Tibial nerve (tissue), 4 donors: ENCODE measurements at regions not wholly inside any gene's neighbourhood (a gene's known extent, or its start where the extent isn't known, plus 50 kb on each side); places are given as distances from the start of the nearest gene placed in this dataset.

Source experiments
- DNase-seq, 2 donors: peaks; one replicate each; pipeline ENCODE4 v3.0.0-alpha.2; 2019; ENCODE audit warnings: low spot score in 2 of 2
- H3K27ac ChIP-seq, 4 donors: fragments of 200-600 bp; sonication (generic) in 3 of 4; one replicate each; pipeline ENCODE4 v1.5.1; 2017 to 2019; ENCODE audit warnings: mild to moderate bottlenecking in 1 of 4
- H3K27me3 ChIP-seq, 2 donors: fragments of 200-600 bp; sonication (generic) in 1 of 2; one replicate each; pipeline versions ENCODE4 v1.5.1 to v1.6.0; 2017 to 2019
- H3K36me3 ChIP-seq, 3 donors: fragments of 200-600 bp; sonication (generic); one replicate each; pipeline ENCODE4 v1.5.1; 2018 to 2019
- H3K4me1 ChIP-seq, 4 donors: fragments of 200-600 bp; sonication (generic) in 3 of 4; one replicate each; pipeline ENCODE4 v1.5.1; 2017 to 2019
- H3K4me3 ChIP-seq, 4 donors: fragments of 200-600 bp; sonication (generic) in 3 of 4; one replicate each; pipeline ENCODE4 v1.5.1; 2017 to 2019; ENCODE audit warnings: mild to moderate bottlenecking in 1 of 4, moderate library complexity in 1 of 4
- H3K9me3 ChIP-seq, 4 donors: fragments of 200-600 bp; sonication (generic) in 3 of 4; one replicate each; pipeline ENCODE4 v1.5.1; 2017 to 2019
- EP300 ChIP-seq, 2 donors: sonication (generic); formaldehyde crosslinking; IDR thresholded peaks; one replicate each; pipeline ENCODE4 v1.6.1; 2017; ENCODE audit warnings: antibody characterized with exemption in 2 of 2, mild to moderate bottlenecking in 1 of 2
- POLR2A ChIP-seq, 2 donors: fragments of 450-650 bp; IDR thresholded peaks; one replicate each; pipeline ENCODE4 v1.6.1; 2017; ENCODE audit warnings: antibody characterized with exemption in 2 of 2, mild to moderate bottlenecking in 2 of 2, moderate library complexity in 2 of 2
- WGBS, 2 donors: methylation state at CpG; one replicate each; pipeline ENCODE4 v1.1.5; 2018; 5-methylcytosine and 5-hydroxymethylcytosine counted together
- TF ChIP-seq, protein P1 (sequence below), 5 experiments: fragments of 200-600 bp in 3 of 5; fragments of 450-650 bp in 2 of 5; sonication (generic) in 3 of 5; IDR thresholded peaks; one replicate each; pipeline ENCODE4 v1.5.1; 2016 to 2019; ENCODE audit warnings: antibody characterized with exemption in 5 of 5, mild to moderate bottlenecking in 3 of 5, moderate library complexity in 2 of 5

DNA sequence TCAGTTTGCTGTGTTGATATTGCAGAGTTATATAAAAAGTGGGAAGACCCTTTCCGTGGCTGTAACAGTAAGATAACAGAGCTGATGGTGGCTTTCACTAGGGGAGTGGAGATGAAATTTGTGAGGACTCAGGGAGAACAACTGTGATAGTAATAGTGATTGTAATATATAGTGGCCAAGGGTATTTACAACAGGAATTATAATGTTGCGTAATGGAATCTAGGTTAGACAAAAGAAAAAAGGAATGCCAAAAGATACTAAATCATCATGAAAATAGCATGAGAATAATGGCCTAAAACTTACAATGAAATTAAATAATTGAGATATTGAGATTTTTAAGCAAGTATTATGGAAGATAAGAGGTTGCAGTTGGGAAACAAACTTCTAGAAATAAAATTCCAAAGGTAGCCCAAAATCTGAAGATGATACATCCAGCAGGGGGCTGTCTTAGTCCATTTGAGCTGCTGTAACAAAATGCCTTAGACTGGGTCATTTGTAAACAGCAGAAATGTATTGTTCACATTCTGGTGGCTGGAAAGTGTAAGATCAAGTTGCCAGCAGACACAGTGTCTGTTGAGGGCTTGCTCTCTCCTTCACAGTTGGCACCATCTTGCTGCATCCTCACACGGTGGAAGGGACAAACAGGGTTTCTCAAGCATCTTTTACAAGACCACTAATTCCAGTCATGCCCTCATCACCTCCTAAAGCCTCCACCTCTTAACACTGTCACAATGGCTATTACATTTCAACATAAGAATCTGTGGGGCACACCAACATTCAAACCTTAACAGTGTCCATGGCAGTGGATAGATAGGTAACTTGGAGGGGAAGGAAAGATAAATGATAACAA lies 711.2 kb downstream of the MRPL39 start:
- Histone ChIP-seq H3K9me3 (no peaks in the 10 kb centered on the region), H3K27me3 (no peaks in the 10 kb centered on the region), H3K27ac (no peak overlapping the region), H3K4me1 (peaks cover 0 to 4% (median 0%) of the 10 kb centered on the region in 4 donors), H3K36me3 (no peaks in the 10 kb centered on the region), H3K4me3 (no peak overlapping the region)
- peak in 1 of 2 donors; percentile 9 for DNase-seq
- WGBS, 2 donors, result 66 to 76% methylated on average over 3 of the region's 3 CpGs
- TF ChIP-seq EP300 (IDR thresholded peaks at IDR 0.05), result no peak
- TF ChIP-seq, protein P1, sequence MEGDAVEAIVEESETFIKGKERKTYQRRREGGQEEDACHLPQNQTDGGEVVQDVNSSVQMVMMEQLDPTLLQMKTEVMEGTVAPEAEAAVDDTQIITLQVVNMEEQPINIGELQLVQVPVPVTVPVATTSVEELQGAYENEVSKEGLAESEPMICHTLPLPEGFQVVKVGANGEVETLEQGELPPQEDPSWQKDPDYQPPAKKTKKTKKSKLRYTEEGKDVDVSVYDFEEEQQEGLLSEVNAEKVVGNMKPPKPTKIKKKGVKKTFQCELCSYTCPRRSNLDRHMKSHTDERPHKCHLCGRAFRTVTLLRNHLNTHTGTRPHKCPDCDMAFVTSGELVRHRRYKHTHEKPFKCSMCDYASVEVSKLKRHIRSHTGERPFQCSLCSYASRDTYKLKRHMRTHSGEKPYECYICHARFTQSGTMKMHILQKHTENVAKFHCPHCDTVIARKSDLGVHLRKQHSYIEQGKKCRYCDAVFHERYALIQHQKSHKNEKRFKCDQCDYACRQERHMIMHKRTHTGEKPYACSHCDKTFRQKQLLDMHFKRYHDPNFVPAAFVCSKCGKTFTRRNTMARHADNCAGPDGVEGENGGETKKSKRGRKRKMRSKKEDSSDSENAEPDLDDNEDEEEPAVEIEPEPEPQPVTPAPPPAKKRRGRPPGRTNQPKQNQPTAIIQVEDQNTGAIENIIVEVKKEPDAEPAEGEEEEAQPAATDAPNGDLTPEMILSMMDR (IDR thresholded peaks at IDR 0.05), result peak in 4 of 5 experiments; percentile 22 to 47 (median 24)

DNA sequence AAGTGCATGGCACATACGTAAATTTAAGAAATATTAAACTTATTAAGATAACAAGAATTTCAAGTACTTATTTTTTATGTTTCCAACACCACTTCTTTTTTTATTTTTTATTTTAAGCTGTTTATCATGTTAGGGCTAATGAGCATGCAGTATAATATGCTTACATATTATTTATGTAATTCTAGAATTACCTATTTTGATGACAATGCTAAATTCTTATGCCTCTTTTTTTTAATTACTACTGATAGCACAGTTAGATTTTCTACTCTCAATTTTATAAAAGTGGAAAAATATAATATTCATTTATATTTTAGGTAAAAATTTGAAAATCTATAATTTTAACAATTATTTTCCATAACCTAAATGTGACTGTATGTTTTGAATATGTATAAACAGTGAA lies 713.0 kb downstream of the MRPL39 start:
- H3K27me3 ChIP-seq, result no peaks in the 10 kb centered on the region
- H3K4me1 ChIP-seq, result peaks cover 0 to 4% (median 0%) of the 10 kb centered on the region in 4 donors
- WGBS, 2 donors, result 93 to 96% methylated on average over 1 of the region's 1 CpG
- H3K9me3 ChIP-seq, result no peaks in the 10 kb centered on the region
- no peaks in the 10 kb centered on the region for H3K36me3 ChIP-seq
- no peak overlapping the region for H3K4me3 ChIP-seq
- TF ChIP-seq EP300 (IDR thresholded peaks at IDR 0.05), result no peak
- no peak for TF ChIP-seq POLR2A (IDR thresholded peaks at IDR 0.05)
- TF ChIP-seq, protein P1 (IDR thresholded peaks at IDR 0.05), result no peak
- DNase-seq, result no peak
- no peak overlapping the region for H3K27ac ChIP-seq

DNA sequence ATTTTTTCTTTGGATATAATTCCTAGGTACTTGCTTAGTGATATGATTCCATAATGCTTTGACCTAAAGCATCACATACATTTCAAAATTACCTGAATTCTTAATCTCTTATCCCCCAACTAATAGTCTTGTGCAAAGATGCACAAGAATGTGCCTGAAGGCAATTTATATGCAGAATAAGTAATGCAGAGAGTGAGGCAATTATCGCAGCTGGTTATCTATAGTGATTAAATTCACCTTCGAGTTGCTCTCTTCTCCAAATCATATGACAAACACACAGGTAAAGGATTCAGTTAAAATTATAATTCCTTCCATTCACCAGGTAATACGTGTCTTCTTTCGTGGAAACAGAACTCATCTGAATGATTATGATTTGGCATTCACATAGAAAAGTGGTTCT lies 717.3 kb downstream of the MRPL39 start:
- 91 to 92% methylated on average over 4 of the region's 4 CpGs for WGBS, 2 donors
- H3K27me3 ChIP-seq, result no peaks in the 10 kb centered on the region
- H3K4me1 ChIP-seq, result no peaks in the 10 kb centered on the region
- H3K36me3 ChIP-seq, result no peaks in the 10 kb centered on the region
- no peak for DNase-seq
- no peak overlapping the region for H3K4me3 ChIP-seq
- H3K27ac ChIP-seq, result no peak overlapping the region
- no peaks in the 10 kb centered on the region for H3K9me3 ChIP-seq
- TF ChIP-seq EP300 (IDR thresholded peaks at IDR 0.05) (no peak), POLR2A (IDR thresholded peaks at IDR 0.05) (no peak)
- TF ChIP-seq, protein P1 (IDR thresholded peaks at IDR 0.05), result no peak

DNA sequence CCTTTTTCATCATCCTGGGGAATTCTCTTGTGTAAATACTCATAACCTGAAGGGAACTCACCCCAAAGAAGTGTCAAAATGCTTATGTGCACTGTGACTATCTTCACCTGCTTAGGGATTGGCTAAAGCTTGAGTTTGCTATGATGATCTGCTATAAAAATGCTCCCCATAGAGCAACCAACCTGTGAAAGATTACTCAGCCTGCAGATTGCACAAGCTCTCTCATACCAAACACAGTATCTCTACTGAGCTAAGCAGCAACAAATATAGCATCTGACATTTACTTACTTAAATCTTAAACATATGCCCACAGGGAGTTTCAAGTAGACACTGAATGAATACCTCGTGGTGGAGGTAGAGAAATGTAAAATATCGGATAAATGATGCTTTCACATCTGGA lies 725.8 kb downstream of the MRPL39 start:
- Histone ChIP-seq H3K27ac (no peak overlapping the region), H3K4me3 (no peak overlapping the region), H3K4me1 (no peaks in the 10 kb centered on the region), H3K36me3 (no peaks in the 10 kb centered on the region), H3K9me3 (no peaks in the 10 kb centered on the region), H3K27me3 (no peaks in the 10 kb centered on the region)
- 52 to 60% methylated on average over 2 of the region's 2 CpGs for WGBS, 2 donors
- no peak for DNase-seq
- no peak for TF ChIP-seq POLR2A (IDR thresholded peaks at IDR 0.05)

DNA sequence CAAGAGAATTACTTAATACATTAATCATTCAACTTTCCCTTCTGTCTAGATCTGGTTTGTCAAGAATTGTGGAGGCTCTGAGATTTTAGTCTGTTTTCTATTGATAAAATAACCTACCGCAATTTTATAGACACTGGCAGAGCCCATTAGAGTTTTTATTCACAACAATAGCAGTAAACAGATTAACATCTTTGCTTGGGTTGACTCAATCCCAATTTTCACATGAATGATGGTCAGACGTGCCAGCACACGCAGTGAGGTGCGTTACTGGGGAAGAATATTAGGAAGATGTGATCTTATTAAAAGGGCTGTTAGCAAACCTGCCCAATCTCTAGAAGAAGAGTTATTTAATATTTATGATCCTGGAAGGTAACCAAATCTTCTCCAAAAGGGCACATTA lies 736.6 kb downstream of the MRPL39 start:
- DNase-seq, result no peak
- H3K4me1 ChIP-seq, result no peaks in the 10 kb centered on the region
- 87 to 90% methylated on average over 4 of the region's 4 CpGs for WGBS, 2 donors
- H3K9me3 ChIP-seq, result peaks cover 0 to 11% (median 0%) of the 10 kb centered on the region in 4 donors
- TF ChIP-seq, protein P1 (IDR thresholded peaks at IDR 0.05), result no peak
- TF ChIP-seq EP300 (IDR thresholded peaks at IDR 0.05) (no peak), POLR2A (IDR thresholded peaks at IDR 0.05) (no peak)
- H3K4me3 ChIP-seq, result no peak overlapping the region
- no peaks in the 10 kb centered on the region for H3K27me3 ChIP-seq
- H3K36me3 ChIP-seq, result no peaks in the 10 kb centered on the region
- no peak overlapping the region for H3K27ac ChIP-seq
